ENCODE measurements at regions not wholly inside any gene's neighbourhood (a gene's known extent, or its start where the extent isn't known, plus 50 kb on each side); places are given as distances from the start of the nearest gene placed in this dataset.

DNA sequence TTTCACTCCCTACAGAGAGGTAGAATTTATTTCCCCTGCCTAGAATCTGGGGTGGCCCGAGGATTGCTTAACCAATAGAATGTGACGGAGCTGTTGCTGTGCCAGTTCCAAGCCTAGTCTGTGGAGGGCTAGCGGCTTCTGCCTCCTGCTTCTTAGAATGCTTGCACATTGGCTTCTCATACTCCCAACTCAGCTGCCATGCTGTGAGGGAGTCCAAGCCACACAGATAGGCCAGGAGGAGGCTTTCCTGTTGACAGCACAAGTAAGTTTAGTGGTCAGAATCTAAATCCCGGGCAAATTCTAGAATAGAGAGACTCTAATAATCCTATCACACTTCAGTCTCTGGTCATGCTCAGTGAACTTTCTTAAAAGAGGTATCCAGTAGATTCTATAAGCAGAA lies 57.5 kb upstream of the SNRPB2 start:
- TF ChIP-seq, protein P1, sequence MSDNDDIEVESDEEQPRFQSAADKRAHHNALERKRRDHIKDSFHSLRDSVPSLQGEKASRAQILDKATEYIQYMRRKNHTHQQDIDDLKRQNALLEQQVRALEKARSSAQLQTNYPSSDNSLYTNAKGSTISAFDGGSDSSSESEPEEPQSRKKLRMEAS (IDR thresholded peaks at IDR 0.05) = no peak
- TF ChIP-seq FOXM1 (IDR thresholded peaks at IDR 0.05; ENCODE audit: borderline replicate concordance, low read depth) (no peak), YY1 (IDR thresholded peaks at IDR 0.05; ENCODE audit: low read depth) (no peak), EP300 (IDR thresholded peaks at IDR 0.05; ENCODE audit: borderline replicate concordance) (no peak), EGR1 (IDR thresholded peaks at IDR 0.05) (no peak)
- TF ChIP-seq, protein P2, sequence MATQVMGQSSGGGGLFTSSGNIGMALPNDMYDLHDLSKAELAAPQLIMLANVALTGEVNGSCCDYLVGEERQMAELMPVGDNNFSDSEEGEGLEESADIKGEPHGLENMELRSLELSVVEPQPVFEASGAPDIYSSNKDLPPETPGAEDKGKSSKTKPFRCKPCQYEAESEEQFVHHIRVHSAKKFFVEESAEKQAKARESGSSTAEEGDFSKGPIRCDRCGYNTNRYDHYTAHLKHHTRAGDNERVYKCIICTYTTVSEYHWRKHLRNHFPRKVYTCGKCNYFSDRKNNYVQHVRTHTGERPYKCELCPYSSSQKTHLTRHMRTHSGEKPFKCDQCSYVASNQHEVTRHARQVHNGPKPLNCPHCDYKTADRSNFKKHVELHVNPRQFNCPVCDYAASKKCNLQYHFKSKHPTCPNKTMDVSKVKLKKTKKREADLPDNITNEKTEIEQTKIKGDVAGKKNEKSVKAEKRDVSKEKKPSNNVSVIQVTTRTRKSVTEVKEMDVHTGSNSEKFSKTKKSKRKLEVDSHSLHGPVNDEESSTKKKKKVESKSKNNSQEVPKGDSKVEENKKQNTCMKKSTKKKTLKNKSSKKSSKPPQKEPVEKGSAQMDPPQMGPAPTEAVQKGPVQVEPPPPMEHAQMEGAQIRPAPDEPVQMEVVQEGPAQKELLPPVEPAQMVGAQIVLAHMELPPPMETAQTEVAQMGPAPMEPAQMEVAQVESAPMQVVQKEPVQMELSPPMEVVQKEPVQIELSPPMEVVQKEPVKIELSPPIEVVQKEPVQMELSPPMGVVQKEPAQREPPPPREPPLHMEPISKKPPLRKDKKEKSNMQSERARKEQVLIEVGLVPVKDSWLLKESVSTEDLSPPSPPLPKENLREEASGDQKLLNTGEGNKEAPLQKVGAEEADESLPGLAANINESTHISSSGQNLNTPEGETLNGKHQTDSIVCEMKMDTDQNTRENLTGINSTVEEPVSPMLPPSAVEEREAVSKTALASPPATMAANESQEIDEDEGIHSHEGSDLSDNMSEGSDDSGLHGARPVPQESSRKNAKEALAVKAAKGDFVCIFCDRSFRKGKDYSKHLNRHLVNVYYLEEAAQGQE (IDR thresholded peaks at IDR 0.05; ENCODE audit: low read depth) = no peak

All from Ishikawa (cell line).